Kidney capillary endothelial cell (primary cell): ENCODE measurements at regions not wholly inside any gene's neighbourhood (a gene's known extent, or its start where the extent isn't known, plus 50 kb on each side); places are given as distances from the start of the nearest gene placed in this dataset.

Experiments
- DNase-seq: peaks from one replicate; pipeline ENCODE4 v3.0.0-alpha.2; 2018; ENCODE audit warnings: low spot score

GRCh38 chr20:54272901-54273488 lies 65.1 kb downstream of the PFDN4 start:
- DNase-seq, result no peak

DNA sequence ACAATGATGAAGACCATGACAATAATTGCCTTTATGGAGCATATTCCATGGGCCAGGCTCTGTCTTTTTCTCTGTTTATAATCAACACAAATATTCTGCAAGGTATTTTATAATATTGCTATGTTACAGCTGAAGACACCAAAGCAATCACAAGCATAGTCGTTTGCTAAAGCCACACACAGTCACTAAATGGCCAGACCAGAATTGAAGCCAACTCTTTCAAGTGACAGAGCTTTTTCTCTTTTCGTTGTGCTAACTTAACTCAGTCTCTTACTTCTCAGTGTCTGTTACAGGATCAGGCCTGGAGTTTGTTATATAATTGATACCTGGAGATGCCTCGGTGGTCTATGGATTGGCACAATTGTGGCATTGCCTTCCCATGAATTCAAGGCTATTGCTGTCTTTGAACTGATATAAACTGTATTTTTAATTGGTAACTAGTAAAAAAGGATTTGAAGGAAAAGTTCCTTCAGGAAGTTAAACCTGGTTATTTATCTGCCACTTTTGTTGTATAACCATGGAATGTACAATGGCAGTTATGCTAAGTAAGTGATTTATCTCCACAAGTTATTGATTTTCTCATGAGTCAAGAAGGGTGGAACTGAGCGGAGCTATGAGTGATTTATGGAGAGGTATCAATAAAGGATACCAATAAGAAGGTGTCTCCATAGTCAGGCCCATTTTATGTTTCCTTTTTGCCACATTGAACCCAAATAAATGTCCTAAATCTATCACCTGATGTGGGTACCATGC lies 67.6 kb downstream of the PFDN4 start:
- no peak for DNase-seq

DNA sequence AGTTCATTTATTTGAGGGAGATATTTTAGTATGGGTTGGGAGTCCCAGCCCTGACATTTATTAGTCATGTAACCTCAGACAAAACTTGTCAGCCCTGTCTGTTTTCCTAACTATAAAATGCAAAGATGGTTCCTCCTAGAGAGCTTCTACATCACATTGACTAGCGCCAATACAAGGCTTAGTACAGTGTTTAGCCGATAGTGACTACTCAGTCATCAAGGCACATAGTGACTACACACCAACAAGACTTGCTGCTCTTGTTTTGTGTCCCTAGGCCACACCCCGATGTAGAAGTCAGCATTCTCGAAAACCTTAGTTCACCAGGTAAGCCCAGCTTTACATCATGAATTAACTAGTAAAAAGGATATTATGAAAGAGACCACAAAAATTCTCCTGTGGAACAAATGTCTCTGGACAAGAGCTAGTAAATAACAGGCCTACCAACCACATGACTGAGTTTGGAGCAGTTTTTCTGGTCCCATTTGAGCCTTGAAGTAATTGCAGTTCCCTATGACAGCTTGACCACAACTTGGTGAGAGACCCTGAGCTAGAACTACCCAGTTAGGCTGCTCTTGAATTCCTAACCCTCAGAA lies 68.8 kb downstream of the PFDN4 start:
- no peak for DNase-seq

DNA sequence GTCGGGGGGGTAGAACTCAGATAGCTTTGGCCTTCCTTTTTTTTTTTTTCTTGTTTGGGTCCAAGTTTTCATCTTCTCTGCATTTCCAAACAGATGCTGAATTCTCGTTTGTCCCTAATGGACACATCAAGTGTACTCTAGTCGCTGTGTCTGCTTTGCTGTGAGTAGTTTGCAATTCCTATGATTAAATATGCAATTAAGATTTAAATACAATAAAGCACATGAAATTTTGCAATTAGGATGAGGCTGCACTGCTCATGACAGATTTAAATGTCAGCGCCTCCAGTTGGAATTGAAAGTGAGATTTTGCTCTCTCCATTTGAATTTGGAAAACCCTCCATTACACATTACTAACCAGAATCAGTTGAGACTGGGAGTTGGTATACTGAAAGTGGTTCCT lies 70.4 kb downstream of the PFDN4 start:
- no peak for DNase-seq

GRCh38 chr20:54282625-54283024 lies 74.7 kb downstream of the PFDN4 start:
- DNase-seq, result no peak

GRCh38 chr20:54283253-54283652 lies 75.4 kb downstream of the PFDN4 start:
- no peak for DNase-seq

- DNase-seq, result no peak
Measured at GRCh38 chr20:54284928-54285704, 77.2 kb downstream of the PFDN4 start.

DNA sequence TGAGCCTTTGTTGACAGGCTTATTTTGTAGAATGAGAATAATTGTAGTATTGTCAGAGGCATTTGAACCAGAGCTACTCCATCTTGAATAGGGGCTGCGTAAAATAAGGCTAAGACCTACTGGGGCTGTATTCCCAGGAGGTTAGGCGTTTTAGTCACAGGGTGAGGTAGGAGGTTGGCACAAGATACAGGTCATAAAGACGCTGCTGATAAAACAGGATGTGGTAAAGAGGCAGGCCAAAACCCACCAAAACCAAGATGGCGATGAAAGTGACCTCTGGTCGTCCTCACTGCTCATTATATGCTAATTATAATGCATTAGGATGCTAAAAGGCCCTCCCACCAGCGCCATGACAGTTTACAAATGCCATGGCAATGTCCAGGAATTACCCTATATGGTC lies 82.7 kb downstream of the PFDN4 start:
- DNase-seq, result no peak

GRCh38 chr20:54291339-54292010 lies 83.6 kb downstream of the PFDN4 start:
- no peak for DNase-seq

GRCh38 chr20:54292185-54292584 lies 84.3 kb downstream of the PFDN4 start:
- DNase-seq, result no peak

GRCh38 chr20:54293526-54293925 lies 85.6 kb downstream of the PFDN4 start:
- no peak for DNase-seq

- DNase-seq, result no peak
Measured at GRCh38 chr20:54294094-54294493, 86.2 kb downstream of the PFDN4 start.

GRCh38 chr20:54295686-54296085 lies 87.8 kb downstream of the PFDN4 start:
- DNase-seq, result peak; percentile 16

- DNase-seq, result no peak
Measured at GRCh38 chr20:54305421-54305820, 97.5 kb downstream of the PFDN4 start.

DNA sequence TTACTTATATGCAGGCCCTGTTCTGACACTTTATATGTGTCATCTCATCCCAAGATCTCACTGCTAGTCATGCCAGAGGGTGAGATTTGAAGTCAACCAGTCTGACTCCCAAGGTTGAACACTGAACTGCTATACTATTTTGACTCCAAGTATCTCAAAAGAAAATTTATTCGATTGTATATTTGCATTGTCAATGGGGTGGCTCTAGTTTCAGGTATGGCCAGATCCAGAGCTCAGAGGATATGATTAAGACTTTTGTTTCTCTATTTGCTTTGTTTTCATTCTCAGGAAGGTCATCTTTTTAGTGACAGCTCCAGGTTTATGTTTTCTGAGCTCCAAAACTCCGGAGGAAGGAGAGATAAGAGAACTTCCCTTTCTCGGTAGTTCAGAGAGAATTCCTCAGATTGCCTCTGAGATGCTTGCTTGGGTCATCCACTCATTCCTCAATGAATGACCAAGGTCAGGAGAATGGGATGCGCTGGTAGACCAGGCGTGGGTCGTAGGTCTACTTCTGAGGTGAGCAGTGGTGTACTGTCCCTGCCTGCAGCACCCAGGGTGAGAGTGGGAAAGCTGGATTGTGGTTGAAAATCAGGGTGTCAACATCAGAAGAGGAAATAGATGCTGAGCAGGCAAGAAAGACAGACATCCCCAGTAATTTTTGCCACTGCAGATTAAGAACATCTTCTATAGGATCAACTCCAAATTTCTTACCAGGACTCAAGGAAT lies 99.3 kb downstream of the PFDN4 start:
- no peak for DNase-seq

- DNase-seq, result no peak
Measured at GRCh38 chr20:54308804-54309203, 100.9 kb downstream of the PFDN4 start.

GRCh38 chr20:54318892-54319291 lies 111.0 kb downstream of the PFDN4 start:
- DNase-seq, result no peak

GRCh38 chr20:54320148-54320607 lies 112.3 kb downstream of the PFDN4 start:
- no peak for DNase-seq

DNA sequence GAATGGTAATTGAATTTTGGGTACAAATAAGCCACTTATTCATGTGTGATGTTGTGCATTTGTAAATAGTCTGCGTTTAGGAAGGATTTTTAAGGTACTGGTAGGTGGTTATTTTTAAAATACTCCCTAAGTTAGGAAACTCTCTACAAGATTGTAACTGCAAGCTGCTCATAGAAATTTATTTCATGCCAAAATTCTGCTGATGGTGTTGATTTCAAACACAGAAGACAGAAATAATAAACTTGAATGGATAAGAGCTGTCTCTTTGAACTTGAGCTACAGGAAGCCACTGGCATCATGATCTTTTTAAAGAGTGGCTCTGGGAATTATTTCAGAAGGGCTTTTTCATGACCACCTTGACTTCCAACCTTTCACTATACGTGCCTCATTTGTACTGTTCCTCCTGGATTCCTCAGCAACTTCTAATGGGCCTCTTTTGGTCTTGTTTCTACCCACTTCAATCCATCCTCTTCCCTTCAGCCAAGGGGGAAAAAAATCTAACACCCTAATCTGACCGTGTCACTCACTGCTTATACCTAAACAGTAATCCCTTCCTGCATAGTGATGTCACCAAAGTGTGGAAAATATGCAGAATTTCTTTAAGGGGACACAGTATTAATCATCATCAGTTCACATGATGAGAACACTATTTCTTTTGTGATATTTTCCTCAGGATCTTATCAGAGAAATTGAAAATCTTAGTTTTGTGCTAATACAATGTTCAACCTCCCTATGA lies 113.6 kb downstream of the PFDN4 start:
- DNase-seq, result no peak

GRCh38 chr20:54323227-54323734 lies 115.4 kb downstream of the PFDN4 start:
- DNase-seq, result no peak
